ENCODE measurements at regions not wholly inside any gene's neighbourhood (a gene's known extent, or its start where the extent isn't known, plus 50 kb on each side); places are given as distances from the start of the nearest gene placed in this dataset.

DNA sequence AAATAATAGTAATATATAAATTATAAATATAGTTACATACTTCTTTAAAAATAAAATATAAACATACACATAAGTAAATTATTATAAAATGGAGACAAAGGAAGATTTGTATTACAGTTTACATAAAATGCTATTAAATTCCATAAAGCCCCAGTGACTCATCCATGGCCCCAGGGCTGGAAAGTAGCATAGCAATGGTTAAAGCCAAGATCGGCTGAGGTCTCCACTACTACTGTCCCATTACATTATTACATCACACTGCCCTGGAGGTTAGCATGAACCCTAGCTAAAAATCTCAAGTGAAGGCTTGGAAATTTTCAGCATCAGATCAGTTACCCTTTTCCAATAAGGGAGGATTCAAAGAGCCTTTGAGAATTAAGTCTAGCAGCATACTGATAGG lies 936.2 kb downstream of the DSC3 start:
- no peak for DNase-seq (ENCODE audit: extremely low spot score, unreplicated experiment)
- H3K9me3 Mint-ChIP-seq, result no peaks in the 10 kb centered on the region
- TF ChIP-seq, protein P1, sequence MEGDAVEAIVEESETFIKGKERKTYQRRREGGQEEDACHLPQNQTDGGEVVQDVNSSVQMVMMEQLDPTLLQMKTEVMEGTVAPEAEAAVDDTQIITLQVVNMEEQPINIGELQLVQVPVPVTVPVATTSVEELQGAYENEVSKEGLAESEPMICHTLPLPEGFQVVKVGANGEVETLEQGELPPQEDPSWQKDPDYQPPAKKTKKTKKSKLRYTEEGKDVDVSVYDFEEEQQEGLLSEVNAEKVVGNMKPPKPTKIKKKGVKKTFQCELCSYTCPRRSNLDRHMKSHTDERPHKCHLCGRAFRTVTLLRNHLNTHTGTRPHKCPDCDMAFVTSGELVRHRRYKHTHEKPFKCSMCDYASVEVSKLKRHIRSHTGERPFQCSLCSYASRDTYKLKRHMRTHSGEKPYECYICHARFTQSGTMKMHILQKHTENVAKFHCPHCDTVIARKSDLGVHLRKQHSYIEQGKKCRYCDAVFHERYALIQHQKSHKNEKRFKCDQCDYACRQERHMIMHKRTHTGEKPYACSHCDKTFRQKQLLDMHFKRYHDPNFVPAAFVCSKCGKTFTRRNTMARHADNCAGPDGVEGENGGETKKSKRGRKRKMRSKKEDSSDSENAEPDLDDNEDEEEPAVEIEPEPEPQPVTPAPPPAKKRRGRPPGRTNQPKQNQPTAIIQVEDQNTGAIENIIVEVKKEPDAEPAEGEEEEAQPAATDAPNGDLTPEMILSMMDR (conservative IDR thresholded peaks at IDR 0.05), result no peak
- no peaks in the 10 kb centered on the region for H3K27me3 Mint-ChIP-seq
- no peak overlapping the region for H3K4me3 Mint-ChIP-seq
- H3K36me3 Mint-ChIP-seq, result no peaks in the 10 kb centered on the region
- H3K27ac Mint-ChIP-seq, result no peak overlapping the region
- H3K4me1 Mint-ChIP-seq (ENCODE audit: unreplicated experiment), result no peaks in the 10 kb centered on the region

DNA sequence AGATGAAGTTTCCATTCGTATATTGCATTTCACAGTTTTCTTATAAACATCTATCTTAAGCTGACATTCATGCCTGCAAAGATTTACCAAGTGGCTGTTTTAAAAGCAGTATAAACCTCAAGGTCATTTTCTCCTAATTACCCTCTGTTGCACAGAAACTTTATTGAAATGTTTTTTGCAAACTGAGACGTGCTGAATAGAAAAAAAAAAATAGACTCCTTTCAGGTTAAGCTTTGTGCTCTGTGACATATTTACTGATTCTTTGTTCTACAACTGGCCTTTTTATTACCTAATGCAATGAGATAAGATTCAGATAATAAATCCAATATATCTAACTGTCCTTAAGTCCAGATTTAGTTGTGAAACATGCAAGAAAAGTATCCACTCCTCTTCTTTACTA lies 938.7 kb downstream of the DSC3 start:
- Mint-ChIP-seq H3K27me3 (no peaks in the 10 kb centered on the region), H3K4me3 (no peak overlapping the region), H3K4me1 (ENCODE audit: unreplicated experiment) (no peaks in the 10 kb centered on the region), H3K27ac (no peak overlapping the region), H3K36me3 (no peaks in the 10 kb centered on the region), H3K9me3 (no peaks in the 10 kb centered on the region)
- TF ChIP-seq, protein P1 (conservative IDR thresholded peaks at IDR 0.05), result no peak
- no peak for DNase-seq (ENCODE audit: extremely low spot score, unreplicated experiment)

DNA sequence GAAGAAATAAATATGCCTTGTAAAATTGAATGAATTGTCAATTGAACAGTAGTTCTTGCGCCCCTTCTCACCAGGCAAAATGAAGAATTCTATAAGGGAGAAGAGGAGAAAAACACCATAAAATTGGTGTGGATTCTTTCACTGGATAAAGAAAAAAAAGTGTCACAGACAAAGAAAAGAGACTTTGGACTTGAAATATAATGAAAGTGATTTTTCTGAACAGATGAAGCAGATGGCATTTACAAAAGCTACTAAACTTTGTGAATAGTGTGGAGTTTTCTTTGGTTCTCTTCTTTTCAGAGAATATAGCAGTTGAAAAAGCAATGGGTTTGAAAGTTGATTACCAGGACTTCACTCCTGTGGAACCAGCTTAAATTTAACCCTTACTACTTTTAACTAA lies 945.7 kb downstream of the DSC3 start:
- no peaks in the 10 kb centered on the region for H3K9me3 Mint-ChIP-seq
- H3K27me3 Mint-ChIP-seq, result peaks cover 4% of the 10 kb centered on the region

DNA sequence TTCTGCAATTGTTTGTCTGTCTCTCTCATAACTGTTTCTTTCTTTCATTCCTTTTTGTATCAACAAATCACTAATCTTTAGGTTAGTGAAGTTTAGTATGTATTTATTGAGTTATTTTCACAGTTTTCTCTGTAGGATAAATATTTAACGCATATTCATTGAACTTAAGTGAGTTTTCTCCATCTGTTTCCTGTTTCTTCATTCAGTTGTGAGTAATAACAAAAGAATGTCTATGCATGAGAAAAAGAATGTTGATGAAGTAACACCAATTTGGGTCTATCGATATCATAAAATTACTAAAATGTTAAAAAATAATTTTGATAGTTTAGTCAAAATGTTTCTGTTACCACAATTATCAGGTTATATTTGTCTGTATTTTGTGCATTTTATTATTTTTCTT lies 948.0 kb downstream of the DSC3 start:
- TF ChIP-seq, protein P1 (conservative IDR thresholded peaks at IDR 0.05), result no peak
- Mint-ChIP-seq H3K4me1 (ENCODE audit: unreplicated experiment) (no peaks in the 10 kb centered on the region), H3K9me3 (no peaks in the 10 kb centered on the region), H3K4me3 (no peak overlapping the region), H3K36me3 (no peaks in the 10 kb centered on the region), H3K27me3 (peaks cover 4% of the 10 kb centered on the region), H3K27ac (no peak overlapping the region)
- no peak for DNase-seq (ENCODE audit: extremely low spot score, unreplicated experiment)

More for the DNA sequence above, 945.7 kb downstream of the DSC3 start:
- no peak for DNase-seq (ENCODE audit: extremely low spot score, unreplicated experiment)
- no peaks in the 10 kb centered on the region for H3K4me1 Mint-ChIP-seq (ENCODE audit: unreplicated experiment)
- TF ChIP-seq, protein P1 (conservative IDR thresholded peaks at IDR 0.05), result no peak
- no peak overlapping the region for H3K27ac Mint-ChIP-seq
- no peaks in the 10 kb centered on the region for H3K36me3 Mint-ChIP-seq
- no peak overlapping the region for H3K4me3 Mint-ChIP-seq

DNA sequence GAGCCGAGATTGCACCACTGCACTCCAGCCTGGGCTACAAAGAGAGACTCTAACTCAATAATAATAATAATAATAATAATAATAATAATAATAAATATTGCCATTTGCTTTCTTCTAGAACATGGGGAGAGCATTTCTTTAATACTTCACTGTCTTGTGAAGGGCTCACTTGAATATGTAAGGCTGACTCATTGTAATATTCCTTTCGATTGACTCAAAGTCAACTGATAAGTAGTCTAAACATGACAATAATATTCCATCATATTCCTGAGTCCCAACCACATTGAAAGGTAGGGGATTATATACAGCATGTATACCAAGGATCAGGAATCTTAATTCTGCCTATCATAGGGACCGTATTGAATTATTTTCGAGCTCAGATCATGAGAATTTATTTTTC lies 949.2 kb downstream of the DSC3 start:
- Mint-ChIP-seq H3K4me3 (no peak overlapping the region), H3K9me3 (no peaks in the 10 kb centered on the region), H3K4me1 (ENCODE audit: unreplicated experiment) (no peaks in the 10 kb centered on the region), H3K36me3 (no peaks in the 10 kb centered on the region), H3K27ac (no peak overlapping the region), H3K27me3 (peaks cover 4% of the 10 kb centered on the region)
- no peak for DNase-seq (ENCODE audit: extremely low spot score, unreplicated experiment)
- TF ChIP-seq, protein P1 (conservative IDR thresholded peaks at IDR 0.05), result no peak
